ENCODE measurements at regions not wholly inside any gene's neighbourhood (a gene's known extent, or its start where the extent isn't known, plus 50 kb on each side); places are given as distances from the start of the nearest gene placed in this dataset.

- TF ChIP-seq POLR2A (IDR thresholded peaks at IDR 0.05; ENCODE audit: low read length), result no peak
- TF ChIP-seq KDM1A (IDR thresholded peaks at IDR 0.05; ENCODE audit: low read depth), result no peak
- TF ChIP-seq RNF2 (IDR thresholded peaks at IDR 0.05; ENCODE audit: borderline replicate concordance, low read depth), result no peak
- TF ChIP-seq CTCF (IDR thresholded peaks at IDR 0.05), result no peak
- no peak for TF ChIP-seq RAD21 (conservative IDR thresholded peaks at IDR 0.05 in 1 of 2, IDR thresholded peaks at IDR 0.05 in 1 of 2)
- no peak for TF ChIP-seq JUNB (IDR thresholded peaks at IDR 0.05)
Measured at GRCh38 chr9:109845226-109845625, 65.2 kb downstream of the PALM2AKAP2 start.

Measured in A549 (cell line).